H9 (cell line): ENCODE measurements at regions not wholly inside any gene's neighbourhood (a gene's known extent, or its start where the extent isn't known, plus 50 kb on each side); places are given as distances from the start of the nearest gene placed in this dataset.
A peak's percentile ranks its signal among the peaks of the same experiment; 100 is the strongest.
"Not testable (repeated sequence)": the region's sequence is repeated elsewhere in the genome, so short reads cannot be mapped to it uniquely, and the experiment has no call there.

Experiments
- DNase-seq: peaks from one replicate; pipeline ENCODE4 v3.0.0-alpha.2; 2017
- H2AFZ ChIP-seq: one replicate; pipeline ENCODE4 v1.6.1; 2013; ENCODE audit warnings: mild to moderate bottlenecking, low read length, control low read depth, moderate library complexity
- H2AK5ac ChIP-seq: 2 replicates; pipeline ENCODE4 v1.6.1; 2013; ENCODE audit warnings: low read length, control low read depth, mixed read lengths; ENCODE audit not compliant: insufficient read length
- H2BK120ac ChIP-seq: one replicate; pipeline ENCODE4 v1.6.1; 2013; ENCODE audit warnings: low read depth, mild to moderate bottlenecking, low read length, control low read depth, inconsistent platforms; ENCODE audit not compliant: poor library complexity, severe bottlenecking
- H2BK12ac ChIP-seq: 2 replicates; pipeline ENCODE4 v1.6.1; 2013; ENCODE audit warnings: low read length, control low read depth, mixed read lengths, low read depth; ENCODE audit not compliant: insufficient read length
- H2BK15ac ChIP-seq: 2 replicates; pipeline ENCODE4 v1.6.1; 2013; ENCODE audit warnings: low read depth, low read length, control low read depth
- H2BK20ac ChIP-seq: one replicate; pipeline ENCODE4 v1.6.1; 2013; ENCODE audit warnings: low read depth, mild to moderate bottlenecking, low read length, control low read depth, inconsistent platforms; ENCODE audit not compliant: poor library complexity, severe bottlenecking
- H2BK5ac ChIP-seq: 2 replicates; pipeline ENCODE4 v1.6.1; 2013; ENCODE audit warnings: low read length, control low read depth, mixed read lengths; ENCODE audit not compliant: insufficient read length
- H3K14ac ChIP-seq: 2 replicates; pipeline ENCODE4 v1.6.1; 2013; ENCODE audit warnings: low read length, control low read depth; ENCODE audit not compliant: insufficient read depth
- H3K18ac ChIP-seq: 2 replicates; pipeline ENCODE4 v1.6.1; 2013; ENCODE audit warnings: low read depth, mild to moderate bottlenecking, mixed read lengths, low read length, control low read depth; ENCODE audit not compliant: insufficient read length
- H3K23ac ChIP-seq: 2 replicates; pipeline ENCODE4 v1.6.1; 2013; ENCODE audit warnings: low read length, control low read depth, mixed read lengths, low read depth; ENCODE audit not compliant: insufficient read length
- H3K23me2 ChIP-seq: 2 replicates; pipeline ENCODE4 v1.6.1; 2013; ENCODE audit warnings: low read depth, mild to moderate bottlenecking, mixed read lengths, low read length, control low read depth; ENCODE audit not compliant: insufficient read length, poor library complexity, severe bottlenecking
- H3K27ac ChIP-seq: 2 replicates; pipeline ENCODE4 v1.5.1; 2013; ENCODE audit warnings: low read length, control low read depth, mixed read lengths, low read depth; ENCODE audit not compliant: insufficient read length
- H3K27me3 ChIP-seq: 2 replicates; pipeline ENCODE4 v1.6.1; 2013; ENCODE audit warnings: low read length, control low read depth, inconsistent platforms; ENCODE audit not compliant: insufficient read depth
- H3K4ac ChIP-seq: 2 replicates; pipeline ENCODE4 v1.6.1; 2013; ENCODE audit warnings: low read depth, mild to moderate bottlenecking, control low read depth, inconsistent platforms, low read length, moderate library complexity
- H3K4me1 ChIP-seq: 2 replicates; pipeline ENCODE4 v1.6.1; 2013; ENCODE audit warnings: low read length, control low read depth, inconsistent platforms; ENCODE audit not compliant: insufficient read depth
- H3K4me2 ChIP-seq: 2 replicates; pipeline ENCODE4 v1.6.1; 2013; ENCODE audit warnings: low read length, control low read depth, mixed read lengths; ENCODE audit not compliant: insufficient read length, insufficient read depth
- H3K56ac ChIP-seq: 2 replicates; pipeline ENCODE4 v1.6.1; 2013; ENCODE audit warnings: low read depth, mild to moderate bottlenecking, mixed read lengths, low read length, control low read depth; ENCODE audit not compliant: insufficient read length
- H3K79me1 ChIP-seq: 2 replicates; pipeline ENCODE4 v1.6.1; 2013; ENCODE audit warnings: low read depth, mild to moderate bottlenecking, moderate library complexity, low read length, control low read depth, inconsistent platforms; ENCODE audit not compliant: insufficient read depth, poor library complexity, severe bottlenecking
- H3K79me2 ChIP-seq: 2 replicates; pipeline ENCODE4 v1.6.1; 2013; ENCODE audit warnings: low read length, control low read depth, inconsistent platforms; ENCODE audit not compliant: insufficient read depth
- H3K9ac ChIP-seq: 2 replicates; pipeline ENCODE4 v1.6.1; 2013; ENCODE audit warnings: low read length, control low read depth, mixed read lengths; ENCODE audit not compliant: insufficient read length; ENCODE audit errors: extremely low read depth
- H3K9me3 ChIP-seq: one replicate; pipeline ENCODE4 v1.6.1; 2013; ENCODE audit warnings: low read depth, low read length, inconsistent platforms; ENCODE audit not compliant: control insufficient read depth
- H3T11ph ChIP-seq: one replicate; pipeline ENCODE4 v1.6.1; 2013; ENCODE audit warnings: mild to moderate bottlenecking, low read length, control low read depth, inconsistent platforms
- H4K20me1 ChIP-seq: one replicate; pipeline ENCODE4 v1.6.1; 2013; ENCODE audit not compliant: control insufficient read depth, insufficient read length, insufficient read depth
- H4K5ac ChIP-seq: 2 replicates; pipeline ENCODE4 v1.6.1; 2013; ENCODE audit warnings: low read depth, mild to moderate bottlenecking, mixed read lengths, low read length, control low read depth; ENCODE audit not compliant: insufficient read length
- H4K8ac ChIP-seq: replicated peaks from 2 replicates; pipeline ENCODE4 v1.6.1; 2013; ENCODE audit warnings: low read length, control low read depth, mixed read lengths, low read depth; ENCODE audit not compliant: insufficient read length
- H4K91ac ChIP-seq: 2 replicates; pipeline ENCODE4 v1.6.1; 2013; ENCODE audit warnings: low read depth, mild to moderate bottlenecking, moderate library complexity, mixed read lengths, low read length, control low read depth; ENCODE audit not compliant: insufficient read length
- H3K27ac Mint-ChIP-seq, 3 experiments: 2 replicates in 2 of 3; 3 replicates in 1 of 3; pipeline ENCODE4 v1.8.0; 2020 to 2021; ENCODE audit warnings: mixed read lengths in 3 of 3, mild to moderate bottlenecking in 1 of 3, moderate library complexity in 1 of 3
- H3K27me3 Mint-ChIP-seq: 2 replicates; pipeline ENCODE4 v1.8.0; 2021; ENCODE audit warnings: low read depth, mild to moderate bottlenecking, moderate library complexity, mixed read lengths
- H3K36me3 Mint-ChIP-seq, 3 experiments: 2 replicates in 2 of 3; 3 replicates in 1 of 3; pipeline ENCODE4 v1.8.0; 2020 to 2021; ENCODE audit warnings: low read depth in 3 of 3, mixed read lengths in 3 of 3; ENCODE audit not compliant: insufficient read depth in 1 of 3
- H3K4me1 Mint-ChIP-seq, 2 experiments: 2 replicates each; pipeline ENCODE4 v1.8.0; 2020; ENCODE audit warnings: mixed read lengths in 2 of 2
- H3K4me3 Mint-ChIP-seq, 2 experiments: 2 replicates in 1 of 2; 3 replicates in 1 of 2; pipeline ENCODE4 v1.8.0; 2020 to 2021; ENCODE audit warnings: mild to moderate bottlenecking in 2 of 2, mixed read lengths in 2 of 2, moderate library complexity in 1 of 2
- H3K9me3 Mint-ChIP-seq, 2 experiments: 2 replicates in 1 of 2; 3 replicates in 1 of 2; pipeline ENCODE4 v1.8.0; 2020; ENCODE audit warnings: mild to moderate bottlenecking in 2 of 2, mixed read lengths in 2 of 2, moderate library complexity in 1 of 2
- WGBS: extraction: QIAGEN DNeasy Blood & Tissue Kit; methylation state at CpG from one replicate; pipeline ENCODE4 v1.1.7; 2013; ENCODE audit warnings: missing lambda C conversion rate, low lambda C conversion rate, mixed read lengths; ENCODE audit not compliant: insufficient read length; ENCODE audit errors: extremely low coverage; 5-methylcytosine and 5-hydroxymethylcytosine counted together

DNA sequence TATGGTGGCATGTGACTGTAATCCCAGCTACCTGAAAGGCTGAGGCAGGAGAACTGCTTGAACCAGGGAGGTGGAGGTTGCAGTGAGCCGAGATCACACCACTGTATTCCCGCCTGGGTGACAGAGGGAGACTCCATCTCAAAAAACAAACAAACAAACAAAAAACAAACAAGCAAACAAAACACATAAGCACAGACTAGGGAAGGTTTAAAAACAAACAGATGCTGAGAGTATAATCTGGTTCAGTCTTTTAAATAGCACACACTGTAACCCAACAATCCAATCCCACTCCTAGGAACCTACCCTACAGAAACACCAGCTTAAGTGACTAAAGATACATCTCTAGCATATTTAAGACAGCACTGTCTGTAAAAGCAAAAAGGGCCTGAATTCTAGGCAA lies 82.8 kb upstream of the PLEKHM1 start:
- peaks cover 2 to 18% (median 14%) of the 10 kb centered on the region in 3 experiments; a peak in 6 of 7 replicates for H3K36me3 Mint-ChIP-seq
- not testable (repeated sequence) for H3K27me3 ChIP-seq, H4K20me1 ChIP-seq, H3K18ac ChIP-seq, H3K9me3 Mint-ChIP-seq, H2AFZ ChIP-seq, H3K56ac ChIP-seq, H4K91ac ChIP-seq, H2BK120ac ChIP-seq, DNase-seq, H4K8ac ChIP-seq, H2AK5ac ChIP-seq, H2BK12ac ChIP-seq, H3T11ph ChIP-seq, H3K27me3 Mint-ChIP-seq, H3K9me3 ChIP-seq, H2BK20ac ChIP-seq, H3K4ac ChIP-seq, H3K23ac ChIP-seq, H3K23me2 ChIP-seq, H2BK15ac ChIP-seq, H3K27ac ChIP-seq, H3K4me2 ChIP-seq, H3K4me1 ChIP-seq, H4K5ac ChIP-seq, H3K14ac ChIP-seq, H2BK5ac ChIP-seq, H3K4me3 Mint-ChIP-seq, H3K9ac ChIP-seq
- peaks cover 13 to 16% of the 10 kb centered on the region in 2 experiments for H3K4me1 Mint-ChIP-seq
- WGBS = no CpG with 5 or more reads among the region's 2 CpGs
- Histone ChIP-seq H3K79me1 (peaks cover 10% of the 10 kb centered on the region), H3K79me2 (peaks cover 22% of the 10 kb centered on the region; the same call in 1 of the 2 replicates)
- peak overlapping the region in 1 of 3 experiments; percentile 17; a peak in 1 of 7 replicates for H3K27ac Mint-ChIP-seq
